Stimulated activated CD4-positive, alpha-beta T cell treated with anti-CD3 and anti-CD28 coated beads, TNF-alpha, amount 100 ng/mL, for 24 hours (primary cell): ENCODE measurements at regions not wholly inside any gene's neighbourhood (a gene's known extent, or its start where the extent isn't known, plus 50 kb on each side); places are given as distances from the start of the nearest gene placed in this dataset.
"Not testable (repeated sequence)": the region's sequence is repeated elsewhere in the genome, so short reads cannot be mapped to it uniquely, and the experiment has no call there.

Source experiments
- DNase-seq, 3 experiments: peaks; one replicate each; pipeline ENCODE4 v3.0.0-alpha.2; 2020; ENCODE audit warnings: low read depth in 3 of 3

- DNase-seq, result no peak
These were observed 1568.5 kb upstream of the WWC1 start for GRCh38 chr5:166722939-166723338.

- no peak for DNase-seq
These were observed 1567.2 kb upstream of the WWC1 start for GRCh38 chr5:166724284-166724683.

- DNase-seq, result no peak
These were observed 1565.9 kb upstream of the WWC1 start for GRCh38 chr5:166725593-166725992.

GRCh38 chr5:166726406-166726805 is 1565.0 kb upstream of the WWC1 start:
- DNase-seq, result no peak

GRCh38 chr5:166742951-166743350 is 1548.5 kb upstream of the WWC1 start:
- DNase-seq, result not testable (repeated sequence)

GRCh38 chr5:166746506-166746905 is 1544.9 kb upstream of the WWC1 start:
- DNase-seq, result no peak

GRCh38 chr5:166750376-166750775 is 1541.1 kb upstream of the WWC1 start:
- no peak for DNase-seq

GRCh38 chr5:166758151-166758550 is 1533.3 kb upstream of the WWC1 start:
- DNase-seq, result no peak

GRCh38 chr5:166767858-166768257 is 1523.6 kb upstream of the WWC1 start:
- DNase-seq, result no peak

- DNase-seq, result no peak
These were observed 1522.9 kb upstream of the WWC1 start for GRCh38 chr5:166768536-166768935.

- no peak for DNase-seq
These were observed 1518.7 kb upstream of the WWC1 start for GRCh38 chr5:166772770-166773169.

- DNase-seq, result no peak
These were observed 1509.7 kb upstream of the WWC1 start for GRCh38 chr5:166781737-166782136.

- no peak for DNase-seq
These were observed 1506.8 kb upstream of the WWC1 start for GRCh38 chr5:166784545-166785078.

- no peak for DNase-seq
These were observed 1505.3 kb upstream of the WWC1 start for GRCh38 chr5:166786178-166786577.

GRCh38 chr5:166786889-166787288 is 1504.6 kb upstream of the WWC1 start:
- no peak for DNase-seq

GRCh38 chr5:166788050-166788449 is 1503.4 kb upstream of the WWC1 start:
- DNase-seq, result no peak

- no peak for DNase-seq
These were observed 1495.7 kb upstream of the WWC1 start for GRCh38 chr5:166795756-166796155.

- DNase-seq, result no peak
These were observed 1488.4 kb upstream of the WWC1 start for GRCh38 chr5:166803058-166803457.

- DNase-seq, result not testable (repeated sequence)
These were observed 1487.2 kb upstream of the WWC1 start for GRCh38 chr5:166804223-166804622.

GRCh38 chr5:166804693-166805092 is 1486.8 kb upstream of the WWC1 start:
- DNase-seq, result not testable (repeated sequence)

GRCh38 chr5:166810093-166810658 is 1481.3 kb upstream of the WWC1 start:
- DNase-seq, result not testable (repeated sequence)

GRCh38 chr5:166810721-166811120 is 1480.7 kb upstream of the WWC1 start:
- no peak for DNase-seq

- no peak for DNase-seq
These were observed 1468.1 kb upstream of the WWC1 start for GRCh38 chr5:166823360-166823759.

- no peak for DNase-seq
These were observed 1457.2 kb upstream of the WWC1 start for GRCh38 chr5:166834246-166834645.
